ENCODE measurements at regions not wholly inside any gene's neighbourhood (a gene's known extent, or its start where the extent isn't known, plus 50 kb on each side); places are given as distances from the start of the nearest gene placed in this dataset.

DNA sequence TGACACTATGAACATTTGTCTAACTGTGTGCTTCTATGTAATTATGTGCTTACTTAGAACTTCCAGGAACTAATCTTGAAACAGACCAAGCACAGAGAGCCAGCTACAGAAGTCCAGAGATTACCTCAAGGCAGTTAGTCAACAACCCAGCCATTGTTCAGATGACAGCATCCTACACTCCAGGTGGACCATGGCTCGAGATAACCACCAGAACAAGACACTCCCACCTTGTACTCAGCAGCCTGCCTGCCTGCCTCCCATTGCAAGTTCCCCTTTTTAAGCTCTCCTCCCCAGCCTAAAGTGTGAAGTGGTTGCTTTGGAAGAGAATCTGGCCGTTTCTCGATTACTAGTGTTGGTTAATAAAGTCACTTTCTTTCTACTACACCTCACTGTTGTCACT is 1080.6 kb upstream of the LRRN3 start:
- no peak overlapping the region for H3K9ac ChIP-seq (ENCODE audit: insufficient read depth, low read length, poor library complexity, severe bottlenecking)

DNA sequence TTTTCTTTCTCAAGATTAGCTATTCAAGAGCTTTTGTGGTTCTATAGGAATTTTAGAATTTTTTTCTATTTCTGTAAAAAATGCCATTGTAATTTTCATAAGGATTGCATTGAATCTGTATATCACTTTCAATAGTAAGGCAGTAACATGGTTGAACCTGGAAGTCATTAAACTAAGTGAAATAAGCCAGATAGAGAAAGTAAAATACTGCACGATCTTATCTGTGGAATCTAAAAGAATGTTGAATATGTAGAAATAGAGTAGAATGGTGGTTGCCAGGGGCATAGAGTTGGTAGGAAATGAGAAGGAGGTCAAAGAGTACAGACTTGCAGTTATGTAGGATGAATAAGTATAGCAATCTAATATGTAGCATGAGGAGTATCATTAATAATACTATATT is 1073.5 kb upstream of the LRRN3 start:
- WGBS (ENCODE audit: insufficient coverage) = 100% methylated on average over 1 of the region's 1 CpG
- Mint-ChIP-seq H3K9me3 (peaks cover 0 to 7% (median 0%) of the 10 kb centered on the region in 7 donors), H3K27me3 (ENCODE audit: low read depth in 3 of 3) (peaks cover 0 to 2% (median 2%) of the 10 kb centered on the region in 3 donors), H3K4me3 (no peak overlapping the region), H3K4me1 (no peaks in the 10 kb centered on the region), H3K27ac (no peak overlapping the region), H3K36me3 (no peaks in the 10 kb centered on the region)
- no peak overlapping the region for H3K4me2 ChIP-seq (replicated peaks; ENCODE audit: extremely low read depth, low read length, poor library complexity, severe bottlenecking)
- H3K27ac ChIP-seq (ENCODE audit: low read depth in 1 of 2, low read length in 2 of 2) = no peak overlapping the region
- H3K36me3 ChIP-seq (replicated peaks in 1 of 2; ENCODE audit: control insufficient read depth in 1 of 2, insufficient read depth in 2 of 2, low read length in 2 of 2) = no peaks in the 10 kb centered on the region
- TF ChIP-seq, protein P1, sequence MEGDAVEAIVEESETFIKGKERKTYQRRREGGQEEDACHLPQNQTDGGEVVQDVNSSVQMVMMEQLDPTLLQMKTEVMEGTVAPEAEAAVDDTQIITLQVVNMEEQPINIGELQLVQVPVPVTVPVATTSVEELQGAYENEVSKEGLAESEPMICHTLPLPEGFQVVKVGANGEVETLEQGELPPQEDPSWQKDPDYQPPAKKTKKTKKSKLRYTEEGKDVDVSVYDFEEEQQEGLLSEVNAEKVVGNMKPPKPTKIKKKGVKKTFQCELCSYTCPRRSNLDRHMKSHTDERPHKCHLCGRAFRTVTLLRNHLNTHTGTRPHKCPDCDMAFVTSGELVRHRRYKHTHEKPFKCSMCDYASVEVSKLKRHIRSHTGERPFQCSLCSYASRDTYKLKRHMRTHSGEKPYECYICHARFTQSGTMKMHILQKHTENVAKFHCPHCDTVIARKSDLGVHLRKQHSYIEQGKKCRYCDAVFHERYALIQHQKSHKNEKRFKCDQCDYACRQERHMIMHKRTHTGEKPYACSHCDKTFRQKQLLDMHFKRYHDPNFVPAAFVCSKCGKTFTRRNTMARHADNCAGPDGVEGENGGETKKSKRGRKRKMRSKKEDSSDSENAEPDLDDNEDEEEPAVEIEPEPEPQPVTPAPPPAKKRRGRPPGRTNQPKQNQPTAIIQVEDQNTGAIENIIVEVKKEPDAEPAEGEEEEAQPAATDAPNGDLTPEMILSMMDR (IDR thresholded peaks at IDR 0.05) = no peak
- no peaks in the 10 kb centered on the region for H3K79me2 ChIP-seq (ENCODE audit: insufficient read depth, low read length)
- H3K27me3 ChIP-seq (ENCODE audit: control insufficient read depth in 2 of 2, insufficient read depth in 2 of 2, low read length in 2 of 2) = no peaks in the 10 kb centered on the region
- H3K9me3 ChIP-seq (replicated peaks in 1 of 2; ENCODE audit: control insufficient read depth in 1 of 2, insufficient read depth in 1 of 2, low read length in 2 of 2) = no peaks in the 10 kb centered on the region
- no peak overlapping the region for H3K4me3 ChIP-seq (replicated peaks in 1 of 3; ENCODE audit: low read depth in 2 of 3, low read length in 3 of 3)
- H3K4me1 ChIP-seq (ENCODE audit: control insufficient read depth in 1 of 2, insufficient read depth in 2 of 2, low read length in 2 of 2) = no peaks in the 10 kb centered on the region
- no peak for DNase-seq
- H3K9ac ChIP-seq (ENCODE audit: insufficient read depth, low read length, poor library complexity, severe bottlenecking) = no peak overlapping the region
- no peaks in the 10 kb centered on the region for H4K20me1 ChIP-seq (ENCODE audit: insufficient read depth, low read length)
- intact Hi-C loops (cut with micrococcal nuclease) = no loop called here
- H2AFZ ChIP-seq (ENCODE audit: insufficient read depth, low read depth, low read length, poor library complexity, severe bottlenecking) = no peak overlapping the region

More for the DNA sequence above, 1080.6 kb upstream of the LRRN3 start:
- H3K27ac ChIP-seq (ENCODE audit: low read depth in 1 of 2, low read length in 2 of 2) = no peak overlapping the region
- Mint-ChIP-seq H3K27ac (no peak overlapping the region), H3K4me3 (no peak overlapping the region), H3K9me3 (peaks cover 0 to 2% (median 0%) of the 10 kb centered on the region in 7 donors), H3K36me3 (no peaks in the 10 kb centered on the region), H3K4me1 (no peaks in the 10 kb centered on the region), H3K27me3 (ENCODE audit: low read depth in 3 of 3) (peaks cover 0 to 2% (median 0%) of the 10 kb centered on the region in 3 donors)
- H3K4me1 ChIP-seq (ENCODE audit: control insufficient read depth in 1 of 2, insufficient read depth in 2 of 2, low read length in 2 of 2) = no peaks in the 10 kb centered on the region
- no peaks in the 10 kb centered on the region for H3K9me3 ChIP-seq (replicated peaks in 1 of 2; ENCODE audit: control insufficient read depth in 1 of 2, insufficient read depth in 1 of 2, low read length in 2 of 2)
- intact Hi-C loops (cut with micrococcal nuclease) = no loop called here
- DNase-seq = no peak
- H3K4me3 ChIP-seq (replicated peaks in 1 of 3; ENCODE audit: low read depth in 2 of 3, low read length in 3 of 3) = no peak overlapping the region
- TF ChIP-seq, protein P1 (IDR thresholded peaks at IDR 0.05) = no peak
- H2AFZ ChIP-seq (ENCODE audit: insufficient read depth, low read depth, low read length, poor library complexity, severe bottlenecking) = no peak overlapping the region
- no peaks in the 10 kb centered on the region for H3K79me2 ChIP-seq (ENCODE audit: insufficient read depth, low read length)
- H3K4me2 ChIP-seq (replicated peaks; ENCODE audit: extremely low read depth, low read length, poor library complexity, severe bottlenecking) = no peak overlapping the region
- no peaks in the 10 kb centered on the region for H3K36me3 ChIP-seq (replicated peaks in 1 of 2; ENCODE audit: control insufficient read depth in 1 of 2, insufficient read depth in 2 of 2, low read length in 2 of 2)
- WGBS (ENCODE audit: insufficient coverage) = no CpG with 5 or more reads among the region's 3 CpGs
- no peaks in the 10 kb centered on the region for H4K20me1 ChIP-seq (ENCODE audit: insufficient read depth, low read length)
- no peaks in the 10 kb centered on the region for H3K27me3 ChIP-seq (ENCODE audit: control insufficient read depth in 2 of 2, insufficient read depth in 2 of 2, low read length in 2 of 2)
